AG09309 (cell line): ENCODE measurements at regions not wholly inside any gene's neighbourhood (a gene's known extent, or its start where the extent isn't known, plus 50 kb on each side); places are given as distances from the start of the nearest gene placed in this dataset.

Experiments used
- DNase-seq: peaks from one replicate; pipeline ENCODE4 v3.0.0-alpha.2; 2010; ENCODE audit warnings: low read depth
- H3K4me3 ChIP-seq: 2 replicates; pipeline ENCODE4 v1.5.1; 2011; ENCODE audit warnings: mild to moderate bottlenecking, low read depth, low read length, moderate library complexity; ENCODE audit not compliant: control insufficient read depth
- TF ChIP-seq, protein P1 (sequence below): IDR thresholded peaks from 2 replicates; pipeline ENCODE4 v1.5.1; 2011; ENCODE audit warnings: mild to moderate bottlenecking, low read depth, low read length, inconsistent platforms; ENCODE audit not compliant: insufficient read depth, control insufficient read depth; ENCODE audit errors: missing control alignments

- TF ChIP-seq, protein P1, sequence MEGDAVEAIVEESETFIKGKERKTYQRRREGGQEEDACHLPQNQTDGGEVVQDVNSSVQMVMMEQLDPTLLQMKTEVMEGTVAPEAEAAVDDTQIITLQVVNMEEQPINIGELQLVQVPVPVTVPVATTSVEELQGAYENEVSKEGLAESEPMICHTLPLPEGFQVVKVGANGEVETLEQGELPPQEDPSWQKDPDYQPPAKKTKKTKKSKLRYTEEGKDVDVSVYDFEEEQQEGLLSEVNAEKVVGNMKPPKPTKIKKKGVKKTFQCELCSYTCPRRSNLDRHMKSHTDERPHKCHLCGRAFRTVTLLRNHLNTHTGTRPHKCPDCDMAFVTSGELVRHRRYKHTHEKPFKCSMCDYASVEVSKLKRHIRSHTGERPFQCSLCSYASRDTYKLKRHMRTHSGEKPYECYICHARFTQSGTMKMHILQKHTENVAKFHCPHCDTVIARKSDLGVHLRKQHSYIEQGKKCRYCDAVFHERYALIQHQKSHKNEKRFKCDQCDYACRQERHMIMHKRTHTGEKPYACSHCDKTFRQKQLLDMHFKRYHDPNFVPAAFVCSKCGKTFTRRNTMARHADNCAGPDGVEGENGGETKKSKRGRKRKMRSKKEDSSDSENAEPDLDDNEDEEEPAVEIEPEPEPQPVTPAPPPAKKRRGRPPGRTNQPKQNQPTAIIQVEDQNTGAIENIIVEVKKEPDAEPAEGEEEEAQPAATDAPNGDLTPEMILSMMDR = no peak
- no peak for DNase-seq
- H3K4me3 ChIP-seq = no peak overlapping the region
Observed at GRCh38 chr20:47868744-47869143, 83.5 kb upstream of the SULF2 start.

DNA sequence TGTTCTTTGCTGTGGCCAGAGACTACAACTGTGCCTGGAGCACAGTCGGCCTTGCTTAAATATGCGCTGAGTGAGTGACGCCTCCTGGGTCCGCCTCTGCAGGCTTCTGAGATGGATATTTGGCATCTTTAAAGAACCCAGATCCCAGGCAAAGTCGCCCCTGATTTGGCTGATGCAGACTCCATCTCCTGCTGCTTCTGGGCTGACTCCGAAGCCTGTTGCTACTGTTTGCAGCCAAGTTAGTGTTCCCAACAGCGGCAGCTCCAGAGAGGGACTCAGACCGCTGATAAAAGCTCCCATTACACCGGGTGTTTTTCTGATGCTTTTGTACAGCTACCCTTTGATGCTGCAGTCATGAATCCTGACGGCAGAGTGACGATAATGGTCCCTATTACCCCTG, 83.0 kb upstream of the SULF2 start:
- no peak for DNase-seq
- TF ChIP-seq, protein P1 = no peak
- no peak overlapping the region for H3K4me3 ChIP-seq

DNA sequence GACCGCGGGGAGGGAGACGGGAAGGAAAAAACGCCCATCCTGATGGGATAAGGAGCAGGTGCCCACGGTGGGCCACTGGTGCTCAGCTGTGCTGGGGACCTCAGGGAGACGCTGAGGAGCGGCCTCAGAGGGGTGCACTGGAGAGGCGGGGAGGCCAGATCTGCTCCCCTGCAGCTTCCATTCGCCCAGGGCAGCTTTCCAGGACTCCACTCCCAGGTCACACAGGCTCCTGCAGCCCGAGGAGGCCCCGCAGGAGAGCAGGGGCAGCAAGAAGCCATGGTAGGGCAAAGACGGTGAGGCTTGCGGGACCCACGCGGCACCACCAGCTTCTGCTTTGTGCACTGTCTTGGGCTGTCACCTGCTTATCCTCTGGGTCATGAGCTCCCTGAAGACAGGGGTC, 82.5 kb upstream of the SULF2 start:
- H3K4me3 ChIP-seq = no peak overlapping the region
- DNase-seq = no peak
- TF ChIP-seq, protein P1 = no peak

- no peak for DNase-seq
- TF ChIP-seq, protein P1 = no peak
- no peak overlapping the region for H3K4me3 ChIP-seq
Observed at GRCh38 chr20:47866480-47866879, 81.2 kb upstream of the SULF2 start.

- H3K4me3 ChIP-seq = no peak overlapping the region
- DNase-seq = no peak
- TF ChIP-seq, protein P1 = no peak
Observed at GRCh38 chr20:47865912-47866311, 80.6 kb upstream of the SULF2 start.

GRCh38 chr20:47865451-47865850, 80.2 kb upstream of the SULF2 start:
- no peak overlapping the region for H3K4me3 ChIP-seq
- no peak for DNase-seq
- TF ChIP-seq, protein P1 = no peak

DNA sequence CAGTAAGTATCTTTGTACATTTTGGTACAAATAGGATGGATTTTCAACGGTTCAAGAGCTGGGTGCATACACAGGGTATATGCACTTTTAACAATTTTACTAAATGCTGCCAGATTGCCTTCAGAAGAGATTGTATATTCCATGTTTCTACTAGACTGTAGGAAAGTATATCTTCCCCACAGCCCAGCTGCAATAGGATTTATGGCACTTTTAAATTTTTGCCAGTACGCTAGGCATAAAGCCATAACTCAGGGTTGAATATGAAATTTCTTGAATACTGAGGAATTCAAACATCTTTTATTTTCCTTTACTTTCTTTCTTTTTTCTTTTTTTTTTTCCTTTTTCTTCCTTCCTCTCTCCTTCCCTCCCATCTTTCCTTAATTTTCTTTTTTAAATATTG, 78.7 kb upstream of the SULF2 start:
- H3K4me3 ChIP-seq = no peak overlapping the region
- no peak for DNase-seq
- TF ChIP-seq, protein P1 = no peak
